Esophagus (tissue), 2 donors: ENCODE measurements at regions not wholly inside any gene's neighbourhood (a gene's known extent, or its start where the extent isn't known, plus 50 kb on each side); places are given as distances from the start of the nearest gene placed in this dataset.

ENCODE experiments used
- H3K27ac ChIP-seq, 2 donors: one replicate each; pipeline ENCODE4 v1.5.1; 2013; ENCODE audit warnings: low read depth in 2 of 2, mild to moderate bottlenecking in 2 of 2, inconsistent platforms in 1 of 2, low read length in 1 of 2, moderate library complexity in 1 of 2
- H3K27me3 ChIP-seq, 2 donors: one replicate each; pipeline ENCODE4 v1.6.1; 2013; ENCODE audit warnings: low read length in 2 of 2, control low read depth in 1 of 2, mild to moderate bottlenecking in 1 of 2; ENCODE audit not compliant: insufficient read depth in 2 of 2, control insufficient read depth in 1 of 2
- H3K36me3 ChIP-seq, 2 donors: one replicate each; pipeline ENCODE4 v1.6.1; 2013; ENCODE audit warnings: low read length in 1 of 2; ENCODE audit not compliant: control insufficient read depth in 2 of 2, insufficient read depth in 2 of 2
- H3K4me1 ChIP-seq, 2 donors: one replicate each; pipeline ENCODE4 v1.6.1; 2013; ENCODE audit warnings: low read length in 1 of 2; ENCODE audit not compliant: control insufficient read depth in 2 of 2, insufficient read depth in 2 of 2
- H3K4me3 ChIP-seq, 2 donors: one replicate each; pipeline ENCODE4 v1.5.1; 2013; ENCODE audit warnings: low read length in 2 of 2, mild to moderate bottlenecking in 2 of 2, low read depth in 1 of 2, moderate library complexity in 1 of 2
- H3K9me3 ChIP-seq, 2 donors: one replicate each; pipeline ENCODE4 v1.6.1; 2013; ENCODE audit warnings: mild to moderate bottlenecking in 2 of 2, low read depth in 1 of 2, low read length in 1 of 2, moderate library complexity in 1 of 2; ENCODE audit not compliant: control insufficient read depth in 2 of 2, insufficient read depth in 1 of 2
- WGBS, 2 donors: extraction: QIAGEN DNeasy Blood & Tissue Kit; methylation state at CpG; one replicate each; pipeline ENCODE4 v1.1.7; 2013; 5-methylcytosine and 5-hydroxymethylcytosine counted together
- donor health status: healthy with polysubstance abuse.
- donor health status: Bipolar disorder and iron deficiency.

DNA sequence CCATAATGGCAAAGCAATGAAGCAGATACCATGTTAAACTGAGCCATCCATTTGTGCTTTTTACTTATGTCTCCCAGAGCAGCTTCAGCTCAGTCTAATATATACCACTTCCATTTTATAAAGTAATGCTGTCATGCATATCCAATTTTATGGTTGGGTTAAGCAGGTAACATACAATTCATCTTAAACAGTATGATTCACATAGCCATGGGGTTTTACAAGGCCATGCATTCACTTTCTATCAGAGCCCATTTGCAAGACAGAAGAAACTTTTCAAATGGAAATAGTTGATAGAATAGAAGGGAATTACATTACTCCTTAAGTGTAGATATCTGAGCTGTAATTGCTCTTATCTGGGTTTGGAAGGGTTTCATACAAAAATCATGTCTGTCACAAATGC, 580.5 kb upstream of the CXADR start:
- H3K9me3 ChIP-seq, result no peaks in the 10 kb centered on the region
- no peak overlapping the region for H3K27ac ChIP-seq
- H3K36me3 ChIP-seq, result no peaks in the 10 kb centered on the region
- H3K4me3 ChIP-seq, result no peak overlapping the region
- H3K27me3 ChIP-seq, result no peaks in the 10 kb centered on the region
- H3K4me1 ChIP-seq, result no peaks in the 10 kb centered on the region

DNA sequence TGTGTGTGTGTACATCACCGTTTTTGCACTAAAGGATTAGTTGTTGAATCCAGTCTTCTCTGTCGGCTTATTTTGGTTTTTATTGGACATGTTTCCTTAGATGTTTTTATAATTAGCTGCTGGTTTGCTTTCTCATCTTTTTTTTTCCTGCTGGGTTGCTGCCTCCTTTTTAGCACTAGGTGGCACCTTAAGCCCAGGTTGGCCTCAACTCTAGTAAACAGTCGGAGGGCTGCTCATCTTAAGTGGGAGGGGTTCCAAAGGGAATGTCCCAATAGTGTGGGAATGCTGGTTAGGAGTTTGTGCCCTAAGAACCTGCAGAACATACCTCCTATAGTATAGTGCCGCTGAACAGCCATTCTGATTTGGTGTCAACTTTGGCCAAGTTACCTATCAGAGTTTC, 570.1 kb upstream of the CXADR start:
- Histone ChIP-seq H3K27me3 (no peaks in the 10 kb centered on the region), H3K4me1 (no peaks in the 10 kb centered on the region), H3K4me3 (no peak overlapping the region), H3K27ac (no peak overlapping the region), H3K36me3 (no peaks in the 10 kb centered on the region), H3K9me3 (no peaks in the 10 kb centered on the region)
- WGBS, 2 donors, result 66 to 75% methylated on average over 4 of the region's 4 CpGs

DNA sequence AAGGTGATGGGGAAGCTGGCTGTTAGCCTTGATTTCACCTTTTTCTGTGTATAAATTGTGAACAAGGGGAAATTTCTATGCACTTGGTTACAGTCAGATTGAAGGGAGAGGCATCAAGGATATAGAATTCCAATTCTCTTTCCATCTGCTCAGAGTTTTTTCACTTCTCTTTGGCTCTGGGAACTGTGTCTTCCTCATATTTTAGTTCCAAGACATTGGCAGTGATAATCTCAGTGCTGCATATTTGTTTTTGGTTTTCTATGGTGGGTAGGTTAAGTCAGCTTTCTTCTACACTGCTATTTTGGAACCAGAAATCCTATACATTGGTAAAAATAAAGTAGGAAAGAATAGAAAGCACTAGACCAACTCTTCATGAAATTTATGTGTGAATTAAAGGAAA, 569.6 kb upstream of the CXADR start:
- H3K4me3 ChIP-seq, result no peak overlapping the region
- H3K27ac ChIP-seq, result no peak overlapping the region
- H3K4me1 ChIP-seq, result no peaks in the 10 kb centered on the region
- H3K9me3 ChIP-seq, result no peaks in the 10 kb centered on the region
- no peaks in the 10 kb centered on the region for H3K27me3 ChIP-seq
- no peaks in the 10 kb centered on the region for H3K36me3 ChIP-seq

DNA sequence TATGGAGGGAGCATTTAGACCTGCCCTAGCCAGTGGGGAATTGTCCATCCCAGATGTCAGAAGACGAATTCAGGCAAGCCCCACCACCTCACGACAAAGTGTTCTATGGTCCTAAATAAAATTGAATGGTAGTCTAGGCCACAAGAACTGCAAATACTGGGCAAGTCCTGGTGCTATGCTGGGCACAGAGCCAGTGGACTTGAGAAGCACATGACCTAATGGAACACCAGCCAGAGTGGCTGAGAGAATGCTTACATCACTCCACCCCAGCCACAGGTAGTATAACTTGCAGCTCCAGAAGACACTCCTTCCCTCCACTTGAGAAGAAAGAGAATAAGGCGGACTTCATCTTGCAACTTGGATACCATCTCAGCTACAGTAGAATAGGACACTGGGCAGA, 567.3 kb upstream of the CXADR start:
- Histone ChIP-seq H3K36me3 (no peaks in the 10 kb centered on the region), H3K27me3 (no peaks in the 10 kb centered on the region), H3K4me1 (no peaks in the 10 kb centered on the region), H3K9me3 (no peaks in the 10 kb centered on the region), H3K4me3 (no peak overlapping the region), H3K27ac (no peak overlapping the region)
- 85 to 89% methylated on average over 3 of the region's 3 CpGs for WGBS, 2 donors

DNA sequence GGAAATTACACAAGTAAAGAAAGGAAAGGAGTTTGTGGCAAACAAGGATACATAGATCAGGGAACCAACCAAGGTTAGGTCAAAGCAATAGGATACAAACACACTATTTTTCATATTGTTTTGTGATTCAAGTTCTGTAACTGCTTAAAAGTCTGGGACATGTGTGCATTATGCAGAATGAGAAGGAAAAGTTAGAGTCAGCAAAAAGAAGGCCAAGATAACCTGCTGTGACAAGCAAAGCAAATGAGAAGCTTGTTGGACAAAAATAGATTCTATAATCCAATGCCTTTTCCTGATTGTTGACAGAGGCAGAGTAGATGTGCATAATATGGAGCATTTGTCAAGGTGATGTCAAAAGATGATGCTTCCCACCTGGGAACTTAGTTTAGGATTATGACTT, 556.0 kb upstream of the CXADR start:
- Histone ChIP-seq H3K4me1 (no peaks in the 10 kb centered on the region), H3K36me3 (no peaks in the 10 kb centered on the region), H3K27ac (no peak overlapping the region), H3K4me3 (no peak overlapping the region), H3K27me3 (no peaks in the 10 kb centered on the region), H3K9me3 (no peaks in the 10 kb centered on the region)

DNA sequence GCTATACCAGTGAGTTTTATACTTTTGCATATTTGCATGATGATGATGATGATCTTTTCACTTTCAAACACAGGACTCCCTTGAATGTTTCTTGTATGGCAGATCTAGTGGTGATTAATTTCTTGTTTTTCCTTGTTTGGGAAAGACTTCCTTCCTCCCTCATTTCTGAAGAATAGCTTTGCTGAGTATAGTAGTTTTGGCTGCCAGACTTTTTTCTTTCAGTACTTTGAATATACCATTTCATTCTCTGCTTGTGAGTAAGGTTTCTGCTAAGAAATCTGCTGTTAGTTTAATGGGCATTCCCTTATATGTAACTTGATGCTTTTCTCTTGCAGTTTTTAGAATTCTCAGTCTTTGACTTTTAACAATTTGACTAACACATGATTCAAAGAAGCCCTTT, 547.4 kb upstream of the CXADR start:
- Histone ChIP-seq H3K9me3 (no peaks in the 10 kb centered on the region), H3K4me3 (no peak overlapping the region), H3K27ac (no peak overlapping the region), H3K4me1 (no peaks in the 10 kb centered on the region), H3K36me3 (no peaks in the 10 kb centered on the region), H3K27me3 (no peaks in the 10 kb centered on the region)

DNA sequence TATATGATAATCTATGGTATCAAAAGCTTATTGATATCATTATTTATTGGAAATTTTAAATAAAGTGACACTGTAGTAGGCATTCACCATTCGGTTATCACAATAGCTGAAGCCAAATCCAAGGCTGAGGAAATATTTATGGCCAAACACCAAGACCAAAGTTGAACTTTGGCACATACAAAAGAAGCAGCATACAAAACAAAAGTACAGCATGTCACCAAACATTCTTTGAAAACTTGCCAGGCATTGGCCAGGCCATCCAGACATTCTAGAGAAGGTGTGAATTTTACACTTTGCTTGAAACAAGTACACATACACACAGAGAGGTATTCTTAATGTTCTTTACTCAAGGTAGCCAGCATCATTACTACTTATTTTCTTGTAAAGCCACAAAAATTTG, 544.4 kb upstream of the CXADR start:
- Histone ChIP-seq H3K9me3 (no peaks in the 10 kb centered on the region), H3K27ac (no peak overlapping the region), H3K4me1 (no peaks in the 10 kb centered on the region), H3K4me3 (no peak overlapping the region), H3K36me3 (no peaks in the 10 kb centered on the region), H3K27me3 (no peaks in the 10 kb centered on the region)
- WGBS, 2 donors, result 59 to 68% methylated on average over 1 of the region's 1 CpG

DNA sequence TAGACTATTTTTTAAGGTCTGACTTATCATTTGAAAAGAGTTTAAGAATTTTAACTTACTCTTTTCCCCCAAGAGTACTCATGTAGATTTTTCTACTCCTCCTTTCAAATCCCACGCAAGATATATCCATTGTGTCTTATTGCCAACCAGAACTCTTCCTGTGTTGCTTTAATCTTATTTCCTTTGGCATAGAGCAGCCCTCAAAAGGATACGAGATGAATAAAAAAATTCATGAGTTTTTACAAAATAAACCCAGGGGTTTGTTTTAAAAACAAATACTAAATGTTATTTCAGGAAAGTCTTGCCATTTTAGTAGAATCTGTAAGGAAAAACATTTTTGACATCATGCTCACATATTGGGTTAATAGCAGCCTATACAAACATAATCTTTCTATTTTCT, 543.2 kb upstream of the CXADR start:
- Histone ChIP-seq H3K9me3 (no peaks in the 10 kb centered on the region), H3K36me3 (no peaks in the 10 kb centered on the region), H3K4me1 (no peaks in the 10 kb centered on the region), H3K27me3 (no peaks in the 10 kb centered on the region), H3K4me3 (no peak overlapping the region), H3K27ac (no peak overlapping the region)
- WGBS, 2 donors, result 58 to 59% methylated on average over 2 of the region's 2 CpGs

DNA sequence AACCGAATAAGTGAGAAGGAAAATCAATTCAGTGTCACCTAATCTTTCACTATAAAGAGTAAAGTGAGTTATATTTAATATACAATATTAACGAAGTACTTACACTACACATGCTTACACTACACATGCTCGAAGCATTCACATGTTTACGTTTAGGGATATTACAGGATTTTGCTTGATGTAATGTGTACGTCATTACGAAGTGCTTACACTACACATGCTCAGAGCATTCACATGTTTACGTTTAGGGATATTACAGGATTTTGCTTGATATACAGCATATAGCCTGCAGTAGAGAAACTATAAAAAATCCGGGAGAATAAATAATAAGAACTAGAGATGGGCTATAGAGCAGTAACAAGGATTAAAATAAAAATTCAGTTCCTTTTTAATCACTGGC, 538.8 kb upstream of the CXADR start:
- no peak overlapping the region for H3K27ac ChIP-seq
- H3K36me3 ChIP-seq, result no peaks in the 10 kb centered on the region
- no peaks in the 10 kb centered on the region for H3K9me3 ChIP-seq
- H3K27me3 ChIP-seq, result no peaks in the 10 kb centered on the region
- H3K4me1 ChIP-seq, result no peaks in the 10 kb centered on the region
- WGBS, 2 donors, result 83% methylated on average over 8 of the region's 8 CpGs
- no peak overlapping the region for H3K4me3 ChIP-seq

DNA sequence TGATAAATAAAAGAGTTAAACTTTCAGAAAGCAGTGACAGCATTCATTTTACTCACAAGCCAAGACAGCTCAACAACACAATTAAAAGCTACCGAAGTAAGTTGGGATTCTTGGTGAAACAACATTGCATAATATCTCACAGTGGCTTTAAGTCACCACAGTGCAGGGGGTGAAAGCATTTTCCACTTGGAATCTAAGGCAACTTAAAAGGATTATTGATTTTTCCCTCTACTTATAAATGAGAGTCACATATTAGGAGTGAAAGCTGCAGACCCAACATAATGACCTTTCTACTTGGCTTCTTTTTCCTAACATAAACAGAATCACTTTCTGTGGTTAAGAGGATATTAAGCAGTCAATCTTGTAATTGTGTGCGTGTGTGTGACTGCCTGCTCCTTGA, 536.6 kb upstream of the CXADR start:
- Histone ChIP-seq H3K9me3 (no peaks in the 10 kb centered on the region), H3K27ac (no peak overlapping the region), H3K36me3 (no peaks in the 10 kb centered on the region), H3K4me3 (no peak overlapping the region), H3K4me1 (no peaks in the 10 kb centered on the region), H3K27me3 (no peaks in the 10 kb centered on the region)
- 15 to 20% methylated on average over 2 of the region's 2 CpGs for WGBS, 2 donors
